GM21529 (cell line): ENCODE measurements at regions not wholly inside any gene's neighbourhood (a gene's known extent, or its start where the extent isn't known, plus 50 kb on each side); places are given as distances from the start of the nearest gene placed in this dataset.
"Not testable (repeated sequence)": the region's sequence is repeated elsewhere in the genome, so short reads cannot be mapped to it uniquely, and the experiment has no call there.

Experiments used
- ATAC-seq: cut with Tn5 transposase; IDR thresholded peaks from one replicate; pipeline ENCODE4 v1.9.1; 2021; ENCODE audit not compliant: unreplicated experiment

DNA sequence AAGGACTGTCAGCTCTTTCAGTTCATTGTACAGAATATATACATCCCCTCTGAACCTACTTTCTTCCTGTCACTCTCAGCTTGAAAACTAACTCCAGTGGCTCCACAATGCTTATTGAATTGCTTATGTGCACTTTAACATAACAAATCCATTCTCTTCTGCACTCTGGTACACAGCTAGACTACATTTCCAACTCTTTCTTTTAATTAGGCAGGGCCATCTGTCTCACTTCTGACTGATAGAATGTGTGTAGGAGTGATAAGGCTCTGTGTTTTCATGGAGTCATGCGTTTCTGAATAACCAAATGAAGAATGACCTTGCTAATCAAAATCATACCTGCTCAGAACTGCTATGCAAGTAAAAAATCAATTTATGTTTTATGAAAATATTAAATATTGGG lies 278.5 kb upstream of the CCDC179 start:
- no peak for ATAC-seq

- no peak for ATAC-seq
Observed at GRCh38 chr11:23143022-23143421, 282.7 kb upstream of the CCDC179 start.

DNA sequence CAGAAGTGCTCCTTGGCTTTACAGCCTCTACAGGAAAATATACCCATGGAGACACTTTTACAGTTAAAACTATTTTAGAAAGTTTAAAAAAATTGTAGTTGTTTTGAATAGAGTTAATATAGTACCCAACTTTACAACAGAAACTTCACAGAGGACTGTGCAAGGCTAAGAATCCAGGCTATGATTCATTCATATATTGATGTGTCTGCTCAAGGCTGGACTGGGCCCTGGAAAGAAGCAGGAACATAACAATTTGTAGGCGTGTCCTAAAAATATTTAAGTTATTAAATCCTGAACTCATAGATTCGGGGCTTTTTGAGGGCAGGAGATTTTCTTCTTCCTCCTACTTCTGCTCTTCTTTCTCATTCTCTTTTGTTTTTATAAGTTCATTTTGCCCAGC lies 291.5 kb upstream of the CCDC179 start:
- ATAC-seq: no peak

DNA sequence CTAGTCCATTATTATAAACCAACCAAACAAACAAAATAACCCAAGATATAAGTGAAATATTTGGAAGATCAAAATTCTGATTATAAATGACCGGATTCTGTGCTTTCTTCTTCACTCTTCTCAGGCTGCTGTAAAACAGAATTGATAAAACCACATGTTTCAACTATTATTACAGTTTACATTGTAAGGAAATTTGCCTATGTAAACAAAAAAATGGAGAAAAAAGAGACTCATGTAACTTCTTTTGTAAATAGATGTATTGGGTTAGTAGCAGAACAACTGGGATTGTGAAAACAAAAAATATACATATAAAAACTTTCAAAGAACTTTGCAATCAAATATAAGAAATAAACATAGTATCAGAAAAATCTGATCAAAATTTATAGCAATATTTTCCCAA lies 295.2 kb upstream of the CCDC179 start:
- no peak for ATAC-seq

- no peak for ATAC-seq
Observed at GRCh38 chr11:23164022-23164421, 303.7 kb upstream of the CCDC179 start.

DNA sequence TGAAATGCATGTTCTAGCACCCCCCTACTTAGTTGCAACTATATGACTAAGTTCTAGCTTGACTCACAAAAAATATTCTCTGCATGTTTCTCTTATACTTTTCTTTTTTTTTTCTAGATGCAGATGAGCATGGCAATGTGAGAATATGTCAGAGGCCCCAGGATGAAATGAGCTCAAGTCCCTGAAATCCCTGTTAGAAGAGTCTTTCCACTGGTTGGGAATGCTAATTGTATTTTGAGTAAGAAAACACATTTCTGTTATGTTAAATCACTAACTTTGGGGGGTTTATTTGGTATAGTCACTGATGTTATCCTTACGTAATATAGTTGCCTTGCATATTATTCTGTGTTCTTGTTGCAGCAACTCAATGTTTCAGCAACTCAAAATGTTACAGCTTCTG lies 306.1 kb upstream of the CCDC179 start:
- no peak for ATAC-seq

DNA sequence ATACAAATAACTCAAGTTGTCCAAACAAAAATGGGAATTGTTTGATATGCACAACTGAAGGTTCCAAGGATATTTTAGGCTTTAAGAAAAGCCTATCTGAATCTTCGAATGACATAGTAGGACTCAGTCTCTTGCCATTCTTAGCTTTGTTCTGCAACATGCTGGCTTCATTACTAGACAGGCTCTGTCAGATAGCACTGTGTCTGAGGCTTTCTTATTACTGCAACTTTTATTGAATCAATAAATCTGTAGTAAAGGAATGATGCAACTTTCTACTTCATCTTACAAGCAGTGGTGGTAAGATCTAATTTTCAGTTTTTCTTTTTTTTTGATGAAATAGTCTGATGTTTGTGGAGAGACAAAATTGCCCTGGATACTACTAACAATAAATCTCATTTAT lies 319.3 kb upstream of the CCDC179 start:
- ATAC-seq: no peak

GRCh38 chr11:23181022-23181807 lies 320.9 kb upstream of the CCDC179 start:
- ATAC-seq: no peak

- no peak for ATAC-seq
Observed at GRCh38 chr11:23192256-23192655, 332.0 kb upstream of the CCDC179 start.

- ATAC-seq: no peak
Observed at GRCh38 chr11:23201936-23202522, 341.8 kb upstream of the CCDC179 start.

- no peak for ATAC-seq
Observed at GRCh38 chr11:23202611-23203010, 342.3 kb upstream of the CCDC179 start.

DNA sequence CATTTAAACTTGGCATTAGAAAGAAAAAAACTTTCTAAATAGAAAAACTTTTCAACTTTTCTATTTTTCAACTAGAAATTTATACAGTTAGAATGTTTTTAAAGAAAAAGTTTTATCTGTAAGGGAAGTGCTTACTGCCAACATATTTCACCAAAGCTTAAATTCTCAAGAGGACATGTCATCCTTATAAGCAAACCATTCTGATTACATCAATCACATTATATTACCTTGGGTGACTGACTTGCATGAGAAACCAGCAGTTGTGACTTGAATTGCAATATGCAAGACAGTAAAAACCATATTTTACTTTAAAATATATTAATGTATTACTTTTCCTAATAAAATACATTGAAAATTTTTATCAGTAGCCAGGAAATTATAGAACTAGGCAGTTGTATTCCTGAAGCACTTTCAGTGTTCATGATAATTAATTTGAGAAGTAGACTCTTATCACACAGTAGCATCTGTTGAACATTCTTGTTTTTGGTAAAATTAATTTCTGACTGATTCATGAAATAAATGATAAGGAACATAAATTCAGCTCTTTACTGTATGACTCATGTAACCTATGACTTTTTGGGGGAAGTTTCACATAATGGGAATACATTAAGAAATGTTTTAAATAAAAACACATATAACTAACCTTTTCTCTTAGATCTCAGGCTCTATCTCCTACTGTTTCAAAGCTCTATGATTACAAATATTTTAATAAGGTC lies 345.0 kb upstream of the CCDC179 start:
- no peak for ATAC-seq

GRCh38 chr11:23206741-23207336 lies 346.6 kb upstream of the CCDC179 start:
- ATAC-seq: no peak

- no peak for ATAC-seq
Observed at GRCh38 chr11:23211221-23211620, 350.9 kb upstream of the CCDC179 start.

DNA sequence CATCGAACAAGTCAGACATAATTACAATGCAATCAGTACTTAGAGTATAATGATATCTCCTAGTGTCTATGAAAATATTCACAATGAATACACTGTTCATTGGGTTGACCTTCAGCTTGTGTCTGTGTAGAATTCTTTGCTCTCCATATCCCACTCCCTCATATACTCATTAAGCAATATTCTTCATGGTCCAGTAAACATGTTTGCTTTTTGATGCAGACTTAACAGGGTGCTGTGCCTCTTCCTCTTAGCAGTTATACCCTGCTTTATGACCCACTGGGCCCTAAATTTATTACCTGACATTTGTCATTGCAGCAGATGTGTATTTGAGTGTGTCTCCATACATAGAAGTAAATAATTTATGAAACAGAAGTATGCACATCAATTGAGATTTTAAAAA lies 352.5 kb upstream of the CCDC179 start:
- ATAC-seq: no peak

- ATAC-seq: no peak
Observed at GRCh38 chr11:23217072-23217471, 356.8 kb upstream of the CCDC179 start.

- not testable (repeated sequence) for ATAC-seq
Observed at GRCh38 chr11:23220086-23220485, 359.8 kb upstream of the CCDC179 start.

DNA sequence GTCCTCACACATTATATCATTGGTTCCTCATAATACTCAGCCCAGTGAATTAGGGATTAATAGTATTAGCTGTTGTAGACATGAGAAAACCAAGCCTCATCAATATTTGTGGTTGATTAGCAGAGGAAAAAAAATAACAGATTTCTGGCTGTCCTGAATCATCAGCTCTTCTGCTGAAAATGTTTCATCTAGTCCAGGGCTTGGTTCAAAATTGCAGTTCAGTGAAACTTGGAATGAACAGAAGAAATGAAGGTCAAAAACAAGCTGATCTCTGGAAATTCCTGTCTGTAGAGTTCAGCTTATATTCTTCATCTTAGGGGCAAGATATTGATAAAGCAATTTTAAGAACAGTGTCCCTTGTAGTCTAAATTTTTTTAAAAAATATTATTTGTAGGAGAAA lies 361.1 kb upstream of the CCDC179 start:
- ATAC-seq: no peak

GRCh38 chr11:23226331-23227077 lies 366.2 kb upstream of the CCDC179 start:
- no peak for ATAC-seq

GRCh38 chr11:23227078-23227445 lies 366.8 kb upstream of the CCDC179 start:
- no peak for ATAC-seq

DNA sequence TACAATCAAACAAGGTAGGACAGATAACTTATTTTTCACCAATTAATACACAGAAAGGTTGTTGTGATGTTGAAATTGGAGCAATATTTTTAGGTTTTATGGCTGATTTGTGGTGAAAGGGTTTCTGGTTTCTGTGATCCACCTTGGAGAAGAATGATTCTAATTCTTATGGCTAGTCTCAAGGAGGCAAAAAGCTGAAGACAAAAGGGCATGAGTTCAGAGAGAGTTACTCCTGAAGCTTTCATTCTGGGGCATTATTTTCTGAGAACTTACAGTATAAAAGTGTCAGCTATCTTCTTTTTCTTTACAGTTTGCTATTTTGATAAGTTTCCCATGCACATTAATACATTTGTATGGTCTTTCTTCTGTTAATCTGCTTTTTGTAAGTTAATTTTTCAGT lies 372.4 kb upstream of the CCDC179 start:
- ATAC-seq: no peak
